Renal cortex interstitium (tissue), 11 donors: ENCODE measurements at regions not wholly inside any gene's neighbourhood (a gene's known extent, or its start where the extent isn't known, plus 50 kb on each side); places are given as distances from the start of the nearest gene placed in this dataset.

Source experiments
- DNase-seq, 11 donors: peaks; one replicate each; pipeline ENCODE4 v3.0.0-alpha.2; 2013; ENCODE audit warnings: low read depth in 9 of 11, low spot score in 4 of 11; ENCODE audit errors: extremely low read depth in 1 of 11

DNA sequence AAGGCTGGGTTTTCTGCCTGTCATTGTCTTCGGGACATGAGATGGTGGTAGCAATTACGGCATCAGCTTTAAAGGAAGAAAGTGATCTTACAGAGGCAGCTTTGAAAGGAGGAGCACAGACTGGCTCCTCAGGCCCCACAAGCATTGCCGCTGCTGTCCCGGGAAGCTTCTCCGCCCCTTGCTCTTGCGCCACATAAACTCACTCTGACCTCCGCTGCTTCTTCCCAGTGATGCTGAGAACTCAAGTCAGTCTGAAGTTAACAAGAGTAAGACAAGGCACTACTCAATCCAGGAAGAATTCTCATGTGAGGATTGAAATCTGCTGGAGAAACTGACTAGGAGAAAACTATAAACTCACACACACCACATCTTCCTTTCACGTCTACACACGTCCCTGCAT, 112.4 kb upstream of the RIOK3 start:
- DNase-seq, result no peak

DNA sequence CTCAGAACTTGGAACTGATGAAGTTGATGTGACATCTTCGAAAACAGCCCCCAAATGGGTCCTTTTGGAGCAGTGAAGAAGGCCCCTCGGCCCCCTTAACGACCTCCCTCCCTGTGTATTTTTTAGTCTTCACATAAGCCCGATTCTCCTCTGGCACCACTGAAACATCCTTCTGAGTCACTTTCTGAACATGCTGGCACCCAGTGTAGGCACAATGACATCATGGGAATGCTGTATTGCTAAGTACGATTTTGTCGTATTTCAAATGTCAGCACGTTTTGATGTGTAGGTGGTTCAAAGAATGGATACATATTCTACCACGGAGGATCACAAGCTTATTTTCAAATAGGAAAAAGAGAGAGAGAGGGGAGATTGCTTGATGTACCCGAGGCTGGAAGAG, 111.7 kb upstream of the RIOK3 start:
- no peak for DNase-seq

DNA sequence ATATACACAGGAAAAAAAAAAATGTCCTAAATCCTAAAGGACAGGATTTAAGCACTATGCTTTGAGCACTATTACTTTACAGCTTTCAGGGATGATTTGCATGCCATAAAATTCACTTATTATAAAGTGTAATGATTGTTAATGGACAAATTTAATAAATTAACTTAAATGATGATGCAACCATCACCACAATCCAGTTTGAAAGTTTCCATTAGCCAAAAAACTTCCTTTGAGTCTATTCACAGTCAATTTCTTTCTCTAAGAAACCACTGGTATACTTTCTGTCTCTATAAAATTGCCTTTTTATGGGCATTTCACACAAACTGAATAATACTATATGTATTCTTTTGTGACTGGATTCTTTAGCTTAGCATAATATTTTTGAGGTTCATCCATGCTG, 111.1 kb upstream of the RIOK3 start:
- DNase-seq, result no peak

DNA sequence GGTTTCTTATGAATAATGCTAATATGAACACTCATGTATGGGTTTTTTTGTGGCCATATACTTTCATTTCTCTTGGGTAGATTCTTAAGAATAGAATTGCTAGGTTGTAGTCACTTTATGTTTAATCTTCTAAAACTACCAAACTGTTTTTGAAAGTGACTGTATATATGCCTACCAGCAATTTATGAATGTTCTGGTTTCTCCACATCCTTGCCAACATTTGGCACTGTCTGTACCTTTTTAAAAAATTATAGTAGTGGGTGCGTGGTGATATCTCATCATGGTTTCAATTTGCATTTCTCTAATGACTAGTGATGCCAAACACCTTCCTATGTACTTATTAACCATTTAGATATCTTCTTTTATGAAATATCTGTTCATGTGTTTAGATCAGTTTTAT, 110.6 kb upstream of the RIOK3 start:
- no peak for DNase-seq

DNA sequence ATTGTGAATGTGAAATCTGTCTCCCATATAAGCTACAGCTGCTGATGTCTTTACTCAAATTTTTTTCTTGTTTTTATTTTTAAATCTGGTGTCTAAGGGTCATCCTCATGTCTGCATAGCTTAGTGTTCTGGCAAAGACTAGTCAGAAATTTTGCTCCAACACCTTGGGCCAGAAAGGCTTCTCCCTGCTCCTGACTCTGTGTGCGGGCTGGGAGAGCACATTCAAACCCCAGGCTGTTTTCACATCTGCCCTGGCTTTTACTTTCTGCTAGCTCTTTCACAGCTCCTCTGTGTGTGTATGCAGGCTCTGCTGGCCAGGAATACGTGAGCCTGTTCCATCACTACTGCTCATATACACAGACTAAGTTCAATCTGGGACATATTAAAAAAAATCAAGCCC, 102.9 kb upstream of the RIOK3 start:
- no peak for DNase-seq

DNA sequence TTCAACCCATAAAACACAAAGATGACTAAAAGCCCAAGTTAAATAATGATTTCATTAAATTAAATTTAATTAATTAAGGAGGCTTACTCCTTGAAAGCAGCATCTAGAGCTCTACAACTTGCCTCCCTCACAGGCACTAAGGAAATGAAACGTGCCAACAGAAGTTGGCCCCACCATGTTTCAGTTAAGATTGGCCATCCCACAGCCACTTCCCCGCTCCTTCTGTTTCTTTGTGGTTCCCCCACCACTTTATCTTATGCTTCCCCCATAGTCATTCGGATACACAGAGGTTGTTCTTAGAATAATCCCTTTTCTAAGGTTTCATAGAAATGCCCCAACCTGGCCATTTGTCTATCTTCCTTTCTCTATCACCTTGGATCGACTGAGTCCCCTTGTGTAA, 101.6 kb upstream of the RIOK3 start:
- no peak for DNase-seq

DNA sequence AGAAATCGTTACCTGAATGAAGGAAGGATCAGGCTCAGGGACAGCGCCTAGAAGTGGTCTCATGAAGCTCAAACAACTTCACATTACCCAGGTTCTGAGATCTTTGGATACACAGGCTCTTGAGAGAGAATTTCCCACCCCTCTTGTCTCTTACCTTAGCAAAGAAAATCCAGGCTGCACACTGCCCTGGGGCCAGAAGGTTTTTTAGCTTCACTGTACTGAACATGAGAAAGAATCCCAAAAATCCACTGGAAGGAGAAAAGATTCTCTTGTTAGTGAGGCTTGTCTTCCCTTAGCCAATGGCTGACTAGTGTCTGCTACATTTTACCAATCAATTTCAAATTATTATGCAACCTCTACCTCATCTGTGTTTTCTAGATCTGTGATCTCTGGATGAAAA, 101.0 kb upstream of the RIOK3 start:
- DNase-seq, result no peak

DNA sequence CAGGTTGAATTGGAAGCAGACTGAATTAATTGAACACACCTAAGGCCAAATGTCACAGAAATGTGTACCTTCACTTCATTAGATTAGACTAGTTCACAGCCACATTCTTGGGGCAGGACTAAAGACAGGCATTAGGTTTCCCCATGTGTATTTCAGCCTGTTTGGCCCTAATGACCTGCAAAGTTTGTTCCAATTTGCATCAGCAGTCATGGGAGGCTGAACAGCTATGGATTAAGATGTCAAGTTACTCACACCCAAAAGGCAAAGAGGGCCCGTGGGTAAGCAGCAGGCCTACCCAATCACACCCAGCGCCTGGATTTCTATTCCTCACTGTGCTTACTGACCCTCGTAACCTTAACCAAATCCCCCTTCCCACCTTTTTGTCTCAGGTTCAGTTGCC, 99.6 kb upstream of the RIOK3 start:
- no peak for DNase-seq

DNA sequence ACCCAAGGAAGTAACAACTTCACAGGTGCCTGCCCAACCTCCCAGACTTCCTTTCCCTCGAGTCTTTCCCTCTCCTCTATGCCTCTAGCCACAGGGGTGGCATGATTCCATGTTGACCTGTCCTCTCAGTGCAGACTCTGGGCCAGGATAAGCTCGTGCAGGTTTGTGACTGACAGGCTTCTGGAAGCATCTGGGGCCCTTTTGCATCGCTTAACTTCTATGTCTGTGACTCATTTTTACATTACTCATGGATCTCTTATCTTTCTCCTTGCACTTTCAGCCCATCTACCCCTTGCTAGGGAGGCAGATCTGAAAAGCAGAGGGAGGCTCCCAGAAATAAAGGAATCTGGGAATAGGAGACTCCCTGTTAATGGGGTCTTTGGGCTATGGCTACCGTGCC, 98.5 kb upstream of the RIOK3 start:
- no peak for DNase-seq

DNA sequence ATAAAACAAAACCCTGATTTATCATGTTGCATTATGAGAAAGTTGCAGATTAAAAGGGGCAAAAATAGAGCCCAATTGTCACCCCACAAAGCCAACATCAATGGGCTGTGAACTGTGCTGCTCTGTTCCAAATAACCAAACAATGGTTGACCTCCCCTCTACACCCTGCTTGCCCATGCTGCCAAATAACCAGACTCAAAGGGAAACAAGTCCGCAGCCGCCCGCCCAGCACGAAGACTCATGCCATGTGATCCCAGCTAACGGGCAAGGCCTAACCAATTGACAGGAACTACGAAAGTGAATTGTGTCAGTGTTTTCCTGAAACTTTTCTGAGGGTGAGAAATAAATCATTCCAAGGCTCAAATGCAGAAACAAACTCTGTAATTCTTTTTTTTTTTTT, 97.9 kb upstream of the RIOK3 start:
- DNase-seq, result no peak

DNA sequence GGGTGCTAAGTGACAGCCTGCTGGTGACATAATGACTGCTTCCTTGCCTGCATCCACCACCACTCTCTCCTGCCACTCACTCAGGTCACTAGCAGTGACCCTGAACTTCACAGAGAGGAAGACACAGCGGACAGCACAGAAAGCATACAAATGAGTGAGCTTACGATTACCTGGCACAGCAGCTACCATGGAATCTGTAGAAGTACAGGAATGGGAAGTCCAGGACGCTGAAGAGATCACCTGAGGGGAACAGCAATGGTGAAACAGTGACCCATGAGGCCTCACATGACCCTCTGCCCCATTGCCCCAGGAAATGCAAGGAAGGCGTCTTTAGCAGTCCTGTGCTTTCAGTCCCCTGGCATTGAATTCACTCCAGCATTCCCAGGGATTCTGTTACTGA, 96.7 kb upstream of the RIOK3 start:
- no peak for DNase-seq

DNA sequence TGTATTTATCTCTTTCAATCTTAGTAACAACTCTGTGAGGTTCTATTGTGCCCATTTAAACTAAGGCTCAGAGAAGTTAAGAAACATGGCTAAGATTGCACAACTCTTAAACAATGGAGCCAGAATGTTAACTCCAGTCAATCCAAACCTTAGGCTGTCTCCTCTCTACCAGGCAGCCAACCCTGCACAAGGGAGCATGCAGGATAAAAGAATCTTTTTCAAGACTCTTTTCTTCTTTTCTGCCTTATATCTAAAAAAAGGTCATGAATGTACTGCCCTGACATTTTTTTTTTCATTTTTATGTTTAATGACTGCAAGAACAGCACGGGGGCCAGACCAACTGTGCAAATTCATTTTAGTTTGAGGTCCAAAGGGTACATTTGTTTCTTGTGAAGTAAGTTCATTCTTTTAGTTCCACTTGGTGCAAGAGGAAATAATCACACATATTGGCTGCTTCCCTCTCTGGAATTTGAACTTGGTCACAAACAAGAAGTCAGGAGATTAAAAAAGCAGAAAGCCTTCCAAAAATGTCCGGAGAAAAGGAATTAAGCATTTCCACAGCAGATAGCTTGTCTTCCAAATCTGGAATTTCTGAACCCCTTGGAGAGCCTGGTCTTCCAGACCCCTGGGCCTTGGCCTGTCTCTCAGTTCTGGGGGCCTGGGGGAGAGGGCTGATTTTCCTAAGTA, 96.0 kb upstream of the RIOK3 start:
- DNase-seq, result peak in 4 of 11 donors; percentile 46 to 70 (median 56)

DNA sequence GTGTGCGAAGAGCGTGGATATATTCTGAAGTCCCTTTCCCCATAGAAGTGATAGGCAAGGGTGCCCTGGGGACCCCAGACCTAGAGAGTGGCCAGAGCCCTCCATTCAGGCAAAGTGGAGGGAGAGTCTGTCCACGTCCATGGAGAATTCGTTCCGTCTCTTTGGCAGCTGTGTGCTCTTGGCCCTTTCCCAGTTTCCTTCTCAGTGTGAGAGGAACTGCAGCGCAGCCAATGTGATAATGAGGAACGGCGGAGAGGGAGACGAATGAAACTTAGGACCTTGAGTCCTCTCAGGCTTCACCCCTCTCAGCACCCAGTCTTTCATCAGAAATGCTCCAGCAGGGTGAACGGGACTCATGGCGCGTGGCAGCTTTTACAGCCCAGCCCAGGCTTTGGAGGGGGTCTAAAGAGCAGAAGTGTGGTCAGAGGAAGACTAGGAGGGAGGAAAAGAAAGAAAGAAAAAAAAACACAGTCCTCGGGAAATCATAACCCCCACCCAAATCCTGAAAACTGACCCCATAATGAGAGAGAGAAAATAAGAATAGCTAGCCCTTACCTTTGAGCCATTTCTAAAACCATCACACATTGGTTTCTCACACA, 95.0 kb upstream of the RIOK3 start:
- DNase-seq, result peak in 1 of 11 donors; percentile 45

DNA sequence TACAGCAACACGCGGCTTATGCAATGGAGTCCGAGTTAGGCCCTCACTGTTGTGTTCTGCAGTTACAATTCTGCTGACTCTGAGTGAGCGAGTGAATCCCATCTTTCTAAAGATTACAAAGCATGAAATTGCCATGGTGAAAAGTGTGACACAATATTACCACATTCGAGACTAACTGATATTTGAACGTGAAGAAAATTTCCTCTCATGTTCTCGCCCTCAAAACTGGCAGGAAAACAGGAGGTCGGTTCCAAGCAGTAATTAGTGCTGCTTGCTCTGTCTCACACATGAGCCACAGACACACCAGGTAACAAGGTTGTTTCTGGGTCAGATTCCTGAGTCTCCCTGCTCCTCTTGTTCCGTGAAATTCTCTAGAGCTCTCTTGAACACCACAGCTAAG, 93.7 kb upstream of the RIOK3 start:
- DNase-seq, result no peak

DNA sequence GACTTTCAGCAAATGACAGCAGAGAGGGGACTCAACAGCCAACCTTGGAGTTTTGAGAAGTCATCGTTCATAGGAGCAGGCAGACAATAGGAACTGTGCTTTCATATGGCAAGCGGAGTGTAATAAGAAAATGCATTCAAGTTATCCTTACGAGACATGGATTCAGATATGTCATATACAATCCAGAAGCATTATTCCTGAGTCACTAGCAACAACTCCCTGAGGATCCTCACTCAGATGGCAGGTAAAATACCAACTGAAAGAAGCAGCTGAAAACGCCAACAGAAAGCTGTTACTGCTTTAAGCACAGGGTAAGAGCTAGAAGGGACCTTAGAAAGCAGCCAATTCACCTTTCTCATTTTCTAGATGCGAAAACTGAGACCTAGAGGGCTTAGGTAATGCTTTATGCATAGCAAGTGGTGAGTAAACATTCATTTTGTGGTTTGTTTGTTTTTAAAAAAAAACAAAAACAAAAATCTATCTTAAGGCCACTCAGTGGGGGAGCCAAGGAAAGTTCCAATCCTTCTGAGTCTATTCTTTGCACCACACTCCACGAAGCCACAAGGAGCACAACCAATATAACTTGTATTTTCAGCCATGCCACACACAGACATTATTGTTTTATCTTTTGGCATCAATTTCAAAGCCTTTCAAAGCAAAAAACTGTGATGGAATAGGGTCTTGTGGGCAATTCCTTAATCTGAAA, 89.1 kb upstream of the RIOK3 start:
- DNase-seq, result no peak

DNA sequence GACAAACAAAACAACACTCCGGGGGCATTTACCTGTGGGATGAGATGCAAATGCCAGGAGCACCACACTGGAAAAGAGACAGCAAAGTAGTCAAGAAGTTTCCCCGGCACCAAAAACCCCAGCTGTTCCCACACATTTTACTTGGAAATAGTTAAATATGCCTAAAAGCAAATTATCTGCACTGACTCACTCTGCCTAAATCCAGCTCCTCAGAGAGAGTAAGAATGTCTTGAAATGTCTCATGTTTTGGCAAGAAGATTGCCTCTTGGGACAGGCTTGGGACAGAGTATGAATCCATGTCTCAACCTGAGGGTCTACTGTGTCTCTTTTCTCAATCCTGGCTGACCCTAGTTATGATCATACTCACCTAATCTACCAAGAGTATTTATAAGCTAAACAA, 87.5 kb upstream of the RIOK3 start:
- DNase-seq, result no peak

DNA sequence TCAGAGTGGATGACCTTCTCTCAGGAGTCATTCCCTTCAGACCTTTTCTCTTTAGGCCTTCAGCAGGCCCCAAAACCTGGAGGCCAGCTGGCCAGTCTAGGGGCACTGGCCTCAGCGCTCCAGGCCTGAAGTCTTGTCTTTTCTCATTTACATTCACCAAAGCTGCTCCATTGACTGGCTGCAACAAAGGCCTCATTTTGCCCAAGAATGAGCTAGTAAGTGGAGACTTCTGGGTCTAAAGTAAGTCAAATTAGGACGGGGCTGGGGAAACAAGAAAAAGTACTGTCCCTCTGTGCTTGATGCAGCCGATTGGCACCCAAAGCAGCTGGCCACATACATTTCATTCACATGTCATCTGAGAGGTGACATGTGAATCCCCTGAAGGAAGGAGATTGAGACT, 83.8 kb upstream of the RIOK3 start:
- no peak for DNase-seq

DNA sequence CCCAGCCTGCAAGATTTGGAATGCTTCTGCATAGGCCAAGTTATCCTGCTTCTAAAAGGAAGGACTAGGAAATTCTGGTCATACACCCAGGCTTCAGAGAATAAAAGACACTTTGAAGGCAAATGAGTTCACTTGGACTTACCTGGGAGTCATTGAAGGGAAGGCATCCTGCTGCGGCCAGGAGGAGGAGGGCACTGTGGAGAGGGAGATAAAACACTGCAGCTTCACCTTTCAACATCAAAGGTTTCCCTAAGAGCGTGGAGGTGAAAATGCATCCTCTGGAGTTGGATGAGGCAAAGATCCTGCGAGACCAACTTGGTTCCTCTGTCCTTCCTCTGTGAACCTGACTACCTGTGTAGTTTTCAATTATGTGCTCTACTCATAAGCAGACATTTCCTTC, 79.5 kb upstream of the RIOK3 start:
- no peak for DNase-seq

DNA sequence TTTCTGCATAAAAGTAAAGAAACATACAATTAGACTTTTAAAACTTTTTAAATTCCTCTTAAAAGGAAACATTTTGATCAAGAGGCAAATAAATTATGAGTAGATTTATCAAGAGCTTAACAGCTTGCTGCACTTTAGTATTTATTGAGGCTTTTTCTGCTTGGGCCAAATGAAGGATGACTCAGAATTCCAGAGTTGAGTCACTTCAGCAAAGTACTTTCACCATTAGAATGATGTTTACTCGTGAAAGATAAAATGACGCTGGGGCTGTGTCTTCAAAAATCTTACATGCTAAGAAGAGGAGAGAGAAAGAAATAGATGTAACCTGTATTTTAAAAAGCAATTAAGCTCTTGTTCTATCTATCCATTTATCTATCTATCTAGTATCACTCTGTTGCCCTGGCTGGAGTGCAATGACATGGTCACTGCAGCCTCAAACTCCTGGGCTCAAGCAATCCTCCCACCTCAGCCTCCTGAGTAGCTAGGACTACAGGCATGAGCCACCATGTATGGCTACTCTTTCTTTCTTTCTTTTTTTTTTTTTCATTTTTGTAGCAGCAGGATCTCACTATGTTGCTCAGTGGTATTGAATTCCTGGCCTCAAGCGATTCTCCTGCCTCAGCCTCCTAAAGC, 75.3 kb upstream of the RIOK3 start:
- no peak for DNase-seq

DNA sequence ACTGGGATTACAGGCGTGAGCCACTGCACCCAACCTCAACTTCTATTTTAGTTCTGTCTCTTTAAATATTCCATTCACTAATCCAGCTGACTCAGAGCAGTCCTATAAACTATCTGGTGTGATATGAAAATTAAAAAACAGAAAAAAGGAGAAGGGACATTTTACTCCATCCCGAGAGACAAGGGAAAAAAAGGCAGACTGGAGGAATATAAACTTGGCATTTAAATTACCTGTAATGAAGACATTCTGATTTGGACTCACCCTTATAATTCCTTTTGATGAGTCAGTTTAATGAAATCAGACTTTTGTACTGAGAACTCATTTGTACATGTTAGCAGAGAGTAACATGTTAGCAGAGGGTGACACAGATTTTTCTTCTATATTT, 74.8 kb upstream of the RIOK3 start:
- DNase-seq, result no peak
